IMR-90 (cell line): ENCODE measurements at regions not wholly inside any gene's neighbourhood (a gene's known extent, or its start where the extent isn't known, plus 50 kb on each side); places are given as distances from the start of the nearest gene placed in this dataset.
A peak's percentile ranks its signal among the peaks of the same experiment; 100 is the strongest.

ENCODE experiments used
- ATAC-seq: fragments of 200-7000 bp; cut with Tn5 transposase; 2 replicates; pipeline ENCODE4 v1.9.1; 2020; ENCODE audit warnings: low read depth, mild to moderate bottlenecking, moderate library complexity
- BruUV-seq: library from RNA; stranded (reverse); fragments of 400-500 nt; replicated peaks from 2 replicates; lab custom pipeline; 2021; lab: Mats Ljungman, UMichigan
- CTCF ChIA-PET: fragments of 300-600 bp; formaldehyde crosslinking; extraction: SDS; loops from one replicate; lab custom pipeline; 2021; ENCODE audit warnings: antibody characterized with exemption; lab: Yijun Ruan, JAX
- POLR2A ChIA-PET: fragments of 300-600 bp; sonication (Branson Sonifier 250); formaldehyde crosslinking; loops from one replicate; lab custom pipeline; 2022; ENCODE audit warnings: antibody characterized with exemption; ENCODE audit not compliant: unreplicated experiment; lab: Charles Lee
- DNase-seq: peaks from one replicate; pipeline ENCODE4 v3.0.0; 2013
- H2AFZ ChIP-seq: replicated peaks from 2 replicates; pipeline ENCODE3; 2013; ENCODE audit warnings: low read length, mild to moderate bottlenecking; ENCODE audit not compliant: poor library complexity
- H2AK5ac ChIP-seq: 2 replicates; pipeline ENCODE4 v1.6.1; 2013; ENCODE audit warnings: low read depth, low read length, inconsistent platforms
- H2AK9ac ChIP-seq: replicated peaks from 2 replicates; pipeline ENCODE3; 2013; ENCODE audit warnings: mild to moderate bottlenecking, low read depth, low read length, moderate library complexity; ENCODE audit not compliant: poor library complexity
- H2BK120ac ChIP-seq: 2 replicates; pipeline ENCODE4 v1.6.1; 2013; ENCODE audit warnings: low read depth, low read length, inconsistent platforms
- H2BK15ac ChIP-seq: 3 replicates; pipeline ENCODE4 v1.6.1; 2013; ENCODE audit warnings: low read depth, low read length, inconsistent platforms
- H2BK20ac ChIP-seq: 2 replicates; pipeline ENCODE4 v1.6.1; 2013; ENCODE audit warnings: low read depth, mild to moderate bottlenecking, inconsistent platforms, low read length, moderate library complexity
- H2BK5ac ChIP-seq: 2 replicates; pipeline ENCODE4 v1.6.1; 2013; ENCODE audit warnings: mild to moderate bottlenecking, low read depth, low read length, inconsistent platforms; ENCODE audit not compliant: poor library complexity, severe bottlenecking
- H3K14ac ChIP-seq: replicated peaks from 2 replicates; pipeline ENCODE4 v1.6.1; 2013; ENCODE audit warnings: low read depth, low read length, inconsistent platforms
- H3K18ac ChIP-seq: 2 replicates; pipeline ENCODE4 v1.6.1; 2013; ENCODE audit warnings: low read depth, low read length, control low read depth
- H3K23ac ChIP-seq: 2 replicates; pipeline ENCODE4 v1.6.1; 2013; ENCODE audit warnings: low read depth, low read length, inconsistent platforms
- H3K27ac ChIP-seq: 2 replicates; pipeline ENCODE4 v1.5.1; 2013; ENCODE audit warnings: mild to moderate bottlenecking, control low read depth, low read length; ENCODE audit not compliant: insufficient read depth
- H3K27me3 ChIP-seq: 2 replicates; pipeline ENCODE4 v1.6.1; 2013; ENCODE audit warnings: low read length; ENCODE audit not compliant: control insufficient read depth, insufficient read depth
- H3K36me3 ChIP-seq: 2 replicates; pipeline ENCODE4 v1.6.1; 2013; ENCODE audit warnings: low read length, mixed read lengths; ENCODE audit not compliant: control insufficient read depth, insufficient read depth
- H3K4ac ChIP-seq: 2 replicates; pipeline ENCODE4 v1.6.1; 2013; ENCODE audit warnings: low read depth, low read length, inconsistent platforms
- H3K4me1 ChIP-seq: 2 replicates; pipeline ENCODE4 v1.6.1; 2013; ENCODE audit warnings: low read length, mixed read lengths; ENCODE audit not compliant: control insufficient read depth, insufficient read depth
- H3K4me2 ChIP-seq: 2 replicates; pipeline ENCODE4 v1.6.1; 2013; ENCODE audit warnings: low read depth, mild to moderate bottlenecking, control low read depth, low read length, moderate library complexity
- H3K4me3 ChIP-seq: 2 replicates; pipeline ENCODE4 v1.5.1; 2013; ENCODE audit warnings: low read depth, mild to moderate bottlenecking, control low read depth, low read length, moderate library complexity; ENCODE audit not compliant: insufficient read depth
- H3K56ac ChIP-seq: 2 replicates; pipeline ENCODE4 v1.6.1; 2013; ENCODE audit warnings: low read length, inconsistent platforms; ENCODE audit not compliant: insufficient read depth; ENCODE audit errors: extremely low read depth
- H3K79me1 ChIP-seq, 2 experiments: 2 replicates each; pipeline ENCODE4 v1.6.1; 2013; ENCODE audit warnings: low read length in 2 of 2, inconsistent platforms in 1 of 2, low read depth in 1 of 2
- H3K9ac ChIP-seq: 2 replicates; pipeline ENCODE4 v1.6.1; 2013; ENCODE audit warnings: low read depth, low read length, control low read depth
- H3K9me1 ChIP-seq: 2 replicates; pipeline ENCODE4 v1.6.1; 2013; ENCODE audit warnings: low read length, inconsistent platforms; ENCODE audit not compliant: insufficient read depth
- H3K9me3 ChIP-seq: 2 replicates; pipeline ENCODE4 v1.6.1; 2013; ENCODE audit warnings: low read length; ENCODE audit not compliant: control insufficient read depth, insufficient read depth
- H4K20me1 ChIP-seq: 2 replicates; pipeline ENCODE4 v1.6.1; 2013; ENCODE audit warnings: low read length, inconsistent platforms; ENCODE audit not compliant: insufficient read depth
- H4K5ac ChIP-seq: 2 replicates; pipeline ENCODE4 v1.6.1; 2013; ENCODE audit warnings: mild to moderate bottlenecking, low read depth, low read length, control low read depth
- H4K8ac ChIP-seq, 2 experiments: 2 replicates each; pipeline ENCODE4 v1.6.1; 2013; ENCODE audit warnings: low read depth in 2 of 2, low read length in 2 of 2, control low read depth in 1 of 2, inconsistent platforms in 1 of 2
- H4K91ac ChIP-seq: 2 replicates; pipeline ENCODE4 v1.6.1; 2013; ENCODE audit warnings: low read depth, low read length, inconsistent platforms; ENCODE audit not compliant: insufficient read depth
- BHLHE40 ChIP-seq: fragments of 150-350 bp; IDR thresholded peaks from 2 replicates; pipeline ENCODE4 v1.6.1; 2016; ENCODE audit warnings: mild to moderate bottlenecking, low read depth, low read length
- CEBPB ChIP-seq: IDR thresholded peaks from 2 replicates; pipeline ENCODE4 v1.6.1; 2012; ENCODE audit warnings: low read depth, low read length, improper control_type of control experiment
- CHD1 ChIP-seq: IDR thresholded peaks from 2 replicates; pipeline ENCODE4 v1.6.1; 2012; ENCODE audit warnings: low read depth, low read length, improper control_type of control experiment
- FOS ChIP-seq: fragments of 150-350 bp; IDR thresholded peaks from 2 replicates; pipeline ENCODE4 v1.6.1; 2016; ENCODE audit warnings: low read depth, low read length
- MAFK ChIP-seq: IDR thresholded peaks from 2 replicates; pipeline ENCODE4 v1.6.1; 2012; ENCODE audit warnings: low read depth, low read length, improper control_type of control experiment
- MXI1 ChIP-seq: IDR thresholded peaks from 2 replicates; pipeline ENCODE4 v1.6.1; 2012; ENCODE audit warnings: low read depth, mild to moderate bottlenecking, low read length, moderate library complexity, borderline replicate concordance
- NFE2L2 ChIP-seq: fragments of 150-350 bp; IDR thresholded peaks from 2 replicates; pipeline ENCODE4 v1.6.1; 2016; ENCODE audit warnings: low read depth, mild to moderate bottlenecking, low read length
- POLR2A ChIP-seq: IDR thresholded peaks from 2 replicates; pipeline ENCODE4 v1.6.1; 2012; ENCODE audit warnings: mild to moderate bottlenecking, low read depth, low read length
- RAD21 ChIP-seq: IDR thresholded peaks from 2 replicates; pipeline ENCODE4 v1.6.1; 2012; ENCODE audit warnings: low read length, improper control_type of control experiment
- RCOR1 ChIP-seq: IDR thresholded peaks from 2 replicates; pipeline ENCODE4 v1.6.1; 2012; ENCODE audit warnings: mild to moderate bottlenecking, low read length, improper control_type of control experiment; ENCODE audit not compliant: insufficient replicate concordance
- RFX5 ChIP-seq: IDR thresholded peaks from 2 replicates; pipeline ENCODE4 v1.8.0; 2012; ENCODE audit warnings: low read depth, mild to moderate bottlenecking, low read length, moderate library complexity
- SMC3 ChIP-seq: fragments of 150-350 bp; IDR thresholded peaks from 2 replicates; pipeline ENCODE4 v1.6.1; 2016; ENCODE audit warnings: low read depth, mild to moderate bottlenecking, antibody characterized with exemption, low read length, moderate library complexity
- WGBS, 2 experiments: methylation state at CpG; one replicate each; pipeline versions ENCODE4 v1.1.5 to v1.1.7; 2013; ENCODE audit warnings: missing lambda C conversion rate in 2 of 2; ENCODE audit not compliant: insufficient read length in 1 of 2; ENCODE audit errors: extremely low coverage in 2 of 2; 5-methylcytosine and 5-hydroxymethylcytosine counted together
- dilution Hi-C: fragments of 300-500 bp; cut with HindIII; formaldehyde crosslinking; loops from one replicate; pipeline ENCODE4 v1.14.3; 2018; ENCODE audit warnings: low sequenced_read_pairs; ENCODE audit not compliant: unreplicated experiment
- in situ Hi-C: fragments of 300-500 bp; cut with MboI; formaldehyde crosslinking; loops from 3 replicates; pipeline ENCODE4 v1.14.3; 2019; ENCODE audit warnings: low sequenced_read_pairs, inconsistent platforms, mixed read lengths
- intact Hi-C: fragments of 100-400 bp; cut with micrococcal nuclease; formaldehyde crosslinking; loops from 2 replicates; pipeline ENCODE4 v1.10.0; 2022
- TF ChIP-seq, protein P1 (sequence below): conservative IDR thresholded peaks from 2 replicates; pipeline ENCODE4 v1.5.1; 2012; ENCODE audit warnings: mild to moderate bottlenecking, low read depth, low read length, improper control_type of control experiment

GRCh38 chr4:114365591-114365990, 233.0 kb upstream of the UGT8 start:
- peak overlapping the region; percentile 51 to 93; a peak in 3 of 4 replicates for H4K8ac ChIP-seq
- peak overlapping the region; percentile 98 for H3K18ac ChIP-seq
- ChIA-PET POLR2A (no interaction called here), CTCF (no interaction called here)
- H4K20me1 ChIP-seq: no peaks in the 10 kb centered on the region
- peaks cover 6% of the 10 kb centered on the region for H3K4me1 ChIP-seq
- H3K4me2 ChIP-seq: no peak overlapping the region
- H3K36me3 ChIP-seq: no peaks in the 10 kb centered on the region
- no peaks in the 10 kb centered on the region for H3K9me3 ChIP-seq
- peak overlapping the region; percentile 42; the same call in 1 of the 3 replicates for H2BK15ac ChIP-seq
- no peak for DNase-seq
- TF ChIP-seq, protein P1, sequence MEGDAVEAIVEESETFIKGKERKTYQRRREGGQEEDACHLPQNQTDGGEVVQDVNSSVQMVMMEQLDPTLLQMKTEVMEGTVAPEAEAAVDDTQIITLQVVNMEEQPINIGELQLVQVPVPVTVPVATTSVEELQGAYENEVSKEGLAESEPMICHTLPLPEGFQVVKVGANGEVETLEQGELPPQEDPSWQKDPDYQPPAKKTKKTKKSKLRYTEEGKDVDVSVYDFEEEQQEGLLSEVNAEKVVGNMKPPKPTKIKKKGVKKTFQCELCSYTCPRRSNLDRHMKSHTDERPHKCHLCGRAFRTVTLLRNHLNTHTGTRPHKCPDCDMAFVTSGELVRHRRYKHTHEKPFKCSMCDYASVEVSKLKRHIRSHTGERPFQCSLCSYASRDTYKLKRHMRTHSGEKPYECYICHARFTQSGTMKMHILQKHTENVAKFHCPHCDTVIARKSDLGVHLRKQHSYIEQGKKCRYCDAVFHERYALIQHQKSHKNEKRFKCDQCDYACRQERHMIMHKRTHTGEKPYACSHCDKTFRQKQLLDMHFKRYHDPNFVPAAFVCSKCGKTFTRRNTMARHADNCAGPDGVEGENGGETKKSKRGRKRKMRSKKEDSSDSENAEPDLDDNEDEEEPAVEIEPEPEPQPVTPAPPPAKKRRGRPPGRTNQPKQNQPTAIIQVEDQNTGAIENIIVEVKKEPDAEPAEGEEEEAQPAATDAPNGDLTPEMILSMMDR: no peak
- TF ChIP-seq CEBPB: no peak
- TF ChIP-seq RFX5: no peak
- no peak for TF ChIP-seq MXI1
- no peak for TF ChIP-seq MAFK
- no peak for TF ChIP-seq CHD1
- TF ChIP-seq FOS: no peak
- TF ChIP-seq POLR2A: no peak
- no peak for TF ChIP-seq BHLHE40
- TF ChIP-seq SMC3: no peak
- TF ChIP-seq RCOR1: no peak
- TF ChIP-seq RAD21: no peak
- TF ChIP-seq NFE2L2: no peak
- H2AFZ ChIP-seq: no peak overlapping the region
- peaks cover 2% of the 10 kb centered on the region; the same call in 1 of the 2 replicates for H3K9me1 ChIP-seq
- TSS peak; percentile 72 for BruUV-seq
- H3K56ac ChIP-seq: peak overlapping the region; percentile 82
- peaks cover 0 to 8% of the 10 kb centered on the region in 2 experiments; a peak in 1 of 4 replicates for H3K79me1 ChIP-seq
- H3K23ac ChIP-seq: peak overlapping the region; percentile 83; the same call in 1 of the 2 replicates
- H3K27ac ChIP-seq: peak overlapping the region; percentile 65; the same call in 1 of the 2 replicates
- H4K91ac ChIP-seq: peak overlapping the region; percentile 35
- WGBS, 2 experiments: no CpG with 5 or more reads among the region's 1 CpG
- peak overlapping the region; percentile 29; the same call in 1 of the 2 replicates for H3K9ac ChIP-seq
- H3K14ac ChIP-seq: peak overlapping the region; percentile 96; the same call in 1 of the 2 replicates
- H3K27me3 ChIP-seq: no peaks in the 10 kb centered on the region
- in situ Hi-C loops (loop anchor here (25.0 kb wide), 1 partner anchor 828 kb away; no protein-coding TSS in a partner anchor), dilution Hi-C loops (no loop called here), intact Hi-C loops (loop anchor here (1.0 to 5.0 kb wide), 3 partner anchors 84 to 288 kb away; no protein-coding TSS in a partner anchor)
- peak overlapping the region; percentile 100 for H2BK120ac ChIP-seq
- peak overlapping the region; percentile 100 for H2BK20ac ChIP-seq
- peak overlapping the region; percentile 100 for H2BK5ac ChIP-seq
- ATAC-seq: no peak
- H3K4me3 ChIP-seq: no peak overlapping the region
- H4K5ac ChIP-seq: peak overlapping the region; percentile 38; the same call in 1 of the 2 replicates
- no peak overlapping the region for H2AK9ac ChIP-seq
- H2AK5ac ChIP-seq: no peak overlapping the region
- peak overlapping the region; percentile 96 for H3K4ac ChIP-seq
